GM23338 (cell line): ENCODE measurements at regions not wholly inside any gene's neighbourhood (a gene's known extent, or its start where the extent isn't known, plus 50 kb on each side); places are given as distances from the start of the nearest gene placed in this dataset.

Source experiments
- CTCF ChIP-seq, 2 experiments: fragments of 200-600 bp in 1 of 2; sonication (generic) in 1 of 2; conservative IDR thresholded peaks; 2 replicates each; pipeline versions ENCODE4 v1.5.1 to v1.6.1; 2016 to 2017; ENCODE audit warnings: antibody characterized with exemption in 2 of 2, low read depth in 2 of 2, mild to moderate bottlenecking in 2 of 2, moderate library complexity in 1 of 2
- EZH2 ChIP-seq: fragments of 200-600 bp; sonication (generic); IDR thresholded peaks from one replicate; pipeline ENCODE4 v1.8.0; 2017; ENCODE audit warnings: antibody characterized with exemption, mild to moderate bottlenecking, low read depth; ENCODE audit not compliant: unreplicated experiment
- JUNB ChIP-seq: IDR thresholded peaks from one replicate; pipeline ENCODE4 v1.6.1; 2016; ENCODE audit warnings: antibody characterized with exemption; ENCODE audit not compliant: unreplicated experiment
- ZNF331 ChIP-seq: fragments of 250-450 bp; sonication (Bioruptor Pico); IDR thresholded peaks from 2 replicates; pipeline ENCODE4 v1.5.0; 2020; ENCODE audit warnings: low read depth, mild to moderate bottlenecking, moderate library complexity
- TF ChIP-seq, protein P1 (sequence below): IDR thresholded peaks from one replicate; pipeline ENCODE4 v1.6.1; 2018; ENCODE audit warnings: antibody characterized with exemption; ENCODE audit not compliant: unreplicated experiment

- TF ChIP-seq ZNF331 (CRISPR knock-in tag): no peak
- no peak for TF ChIP-seq CTCF (conservative IDR thresholded peaks at IDR 0.05; ENCODE audit: low read depth in 2 of 2)
- TF ChIP-seq, protein P1, sequence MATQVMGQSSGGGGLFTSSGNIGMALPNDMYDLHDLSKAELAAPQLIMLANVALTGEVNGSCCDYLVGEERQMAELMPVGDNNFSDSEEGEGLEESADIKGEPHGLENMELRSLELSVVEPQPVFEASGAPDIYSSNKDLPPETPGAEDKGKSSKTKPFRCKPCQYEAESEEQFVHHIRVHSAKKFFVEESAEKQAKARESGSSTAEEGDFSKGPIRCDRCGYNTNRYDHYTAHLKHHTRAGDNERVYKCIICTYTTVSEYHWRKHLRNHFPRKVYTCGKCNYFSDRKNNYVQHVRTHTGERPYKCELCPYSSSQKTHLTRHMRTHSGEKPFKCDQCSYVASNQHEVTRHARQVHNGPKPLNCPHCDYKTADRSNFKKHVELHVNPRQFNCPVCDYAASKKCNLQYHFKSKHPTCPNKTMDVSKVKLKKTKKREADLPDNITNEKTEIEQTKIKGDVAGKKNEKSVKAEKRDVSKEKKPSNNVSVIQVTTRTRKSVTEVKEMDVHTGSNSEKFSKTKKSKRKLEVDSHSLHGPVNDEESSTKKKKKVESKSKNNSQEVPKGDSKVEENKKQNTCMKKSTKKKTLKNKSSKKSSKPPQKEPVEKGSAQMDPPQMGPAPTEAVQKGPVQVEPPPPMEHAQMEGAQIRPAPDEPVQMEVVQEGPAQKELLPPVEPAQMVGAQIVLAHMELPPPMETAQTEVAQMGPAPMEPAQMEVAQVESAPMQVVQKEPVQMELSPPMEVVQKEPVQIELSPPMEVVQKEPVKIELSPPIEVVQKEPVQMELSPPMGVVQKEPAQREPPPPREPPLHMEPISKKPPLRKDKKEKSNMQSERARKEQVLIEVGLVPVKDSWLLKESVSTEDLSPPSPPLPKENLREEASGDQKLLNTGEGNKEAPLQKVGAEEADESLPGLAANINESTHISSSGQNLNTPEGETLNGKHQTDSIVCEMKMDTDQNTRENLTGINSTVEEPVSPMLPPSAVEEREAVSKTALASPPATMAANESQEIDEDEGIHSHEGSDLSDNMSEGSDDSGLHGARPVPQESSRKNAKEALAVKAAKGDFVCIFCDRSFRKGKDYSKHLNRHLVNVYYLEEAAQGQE: no peak
- no peak for TF ChIP-seq EZH2
- no peak for TF ChIP-seq JUNB
These were observed 2266.4 kb upstream of the TENM3 start for GRCh38 chr4:179976777-179977176.
